HEK293 (cell line): ENCODE measurements at regions not wholly inside any gene's neighbourhood (a gene's known extent, or its start where the extent isn't known, plus 50 kb on each side); places are given as distances from the start of the nearest gene placed in this dataset.

ENCODE experiments used
- CTCF ChIA-PET: fragments of 350-600 bp; formaldehyde crosslinking; extraction: SDS; loops from one replicate; lab custom pipeline; 2021; ENCODE audit warnings: antibody characterized with exemption; lab: Yijun Ruan, JAX
- POLR2A ChIA-PET: fragments of 300-600 bp; formaldehyde crosslinking; extraction: SDS; loops from one replicate; lab custom pipeline; 2020; ENCODE audit warnings: antibody characterized with exemption, inconsistent platforms; lab: Yijun Ruan, JAX
- H3K27ac ChIP-seq: fragments of 200-500 bp; sonication (Bioruptor generic); 2 replicates; pipeline ENCODE4 v1.5.1; 2014; ENCODE audit warnings: low read depth, low read length, control low read depth, inconsistent platforms; ENCODE audit errors: extremely low read depth
- H3K36me3 ChIP-seq, 2 experiments: fragments of 200-500 bp in 1 of 2; sonication (Bioruptor generic) in 1 of 2; 1 replicate in 1 of 2; 2 replicates in 1 of 2; pipeline ENCODE4 v1.5.1; 2014 to 2017; ENCODE audit warnings: inconsistent platforms in 2 of 2, low read length in 2 of 2; ENCODE audit not compliant: control insufficient read depth in 2 of 2, insufficient read depth in 1 of 2
- H3K4me1 ChIP-seq: fragments of 200-500 bp; sonication (Bioruptor generic); 2 replicates; pipeline ENCODE4 v1.5.1; 2014; ENCODE audit warnings: mild to moderate bottlenecking, low read length, inconsistent platforms; ENCODE audit not compliant: control insufficient read depth, insufficient read depth
- H3K4me3 ChIP-seq: 2 replicates; pipeline ENCODE4 v1.5.1; 2011; ENCODE audit warnings: low read depth, mild to moderate bottlenecking, control low read depth, low read length, moderate library complexity
- H3K9me3 ChIP-seq: fragments of 200-500 bp; sonication (Bioruptor generic); 2 replicates; pipeline ENCODE4 v1.5.1; 2014; ENCODE audit warnings: low read depth, low read length, inconsistent platforms; ENCODE audit not compliant: control insufficient read depth, insufficient read depth
- BCL11B ChIP-seq: fragments of 450-650 bp; formaldehyde crosslinking; IDR thresholded peaks from 2 replicates; pipeline ENCODE4 v1.5.1; 2016; ENCODE audit warnings: low read depth, missing biosample characterization, missing genetic modification characterization
- FEZF1 ChIP-seq: fragments of 450-650 bp; formaldehyde crosslinking; IDR thresholded peaks from 2 replicates; pipeline ENCODE4 v1.5.1; 2016; ENCODE audit warnings: missing biosample characterization, missing genetic modification characterization
- HOXA7 ChIP-seq: sonication (generic); formaldehyde crosslinking; IDR thresholded peaks from 2 replicates; pipeline ENCODE4 v1.8.1; 2022; ENCODE audit warnings: missing genetic modification reagents, borderline replicate concordance
- HOXD13 ChIP-seq: sonication (generic); formaldehyde crosslinking; IDR thresholded peaks from 2 replicates; pipeline ENCODE4 v1.8.0; 2022; ENCODE audit warnings: missing genetic modification reagents, borderline replicate concordance
- KLF7 ChIP-seq: fragments of 450-650 bp; formaldehyde crosslinking; IDR thresholded peaks from 2 replicates; pipeline ENCODE4 v1.5.1; 2016; ENCODE audit warnings: missing biosample characterization, missing genetic modification characterization, borderline replicate concordance
- KLF8 ChIP-seq: fragments of 450-650 bp; formaldehyde crosslinking; IDR thresholded peaks from 2 replicates; pipeline ENCODE4 v1.5.1; 2016; ENCODE audit warnings: missing biosample characterization, missing genetic modification characterization
- MEIS1 ChIP-seq: sonication (generic); formaldehyde crosslinking; IDR thresholded peaks from 2 replicates; pipeline ENCODE4 v1.8.1; 2022; ENCODE audit warnings: missing genetic modification reagents, mild to moderate bottlenecking, borderline replicate concordance
- SCRT1 ChIP-seq: fragments of 450-650 bp; formaldehyde crosslinking; IDR thresholded peaks from 2 replicates; pipeline ENCODE4 v1.5.1; 2016; ENCODE audit warnings: missing biosample characterization, missing genetic modification characterization, borderline replicate concordance
- SP2 ChIP-seq: fragments of 450-650 bp; formaldehyde crosslinking; IDR thresholded peaks from 2 replicates; pipeline ENCODE4 v1.5.1; 2016; ENCODE audit warnings: missing biosample characterization, missing genetic modification characterization
- ZBTB8A ChIP-seq: fragments of 450-650 bp; formaldehyde crosslinking; IDR thresholded peaks from 2 replicates; pipeline ENCODE4 v1.5.1; 2016; ENCODE audit warnings: missing biosample characterization, missing genetic modification characterization
- ZEB2 ChIP-seq: fragments of 450-650 bp; formaldehyde crosslinking; IDR thresholded peaks from 2 replicates; pipeline ENCODE4 v1.5.1; 2016; ENCODE audit warnings: missing biosample characterization, missing genetic modification characterization
- ZFP37 ChIP-seq: fragments of 450-650 bp; formaldehyde crosslinking; IDR thresholded peaks from 2 replicates; pipeline ENCODE4 v1.5.1; 2016; ENCODE audit warnings: missing biosample characterization, missing genetic modification characterization
- ZFP69B ChIP-seq: fragments of 450-650 bp; formaldehyde crosslinking; IDR thresholded peaks from 2 replicates; pipeline ENCODE4 v1.5.1; 2016; ENCODE audit warnings: missing biosample characterization, missing genetic modification characterization
- ZNF112 ChIP-seq: fragments of 450-650 bp; formaldehyde crosslinking; IDR thresholded peaks from 2 replicates; pipeline ENCODE4 v1.5.0; 2017; ENCODE audit warnings: missing biosample characterization, missing genetic modification characterization
- ZNF140 ChIP-seq: fragments of 450-650 bp; formaldehyde crosslinking; IDR thresholded peaks from 2 replicates; pipeline ENCODE4 v1.5.1; 2016; ENCODE audit warnings: missing biosample characterization, missing genetic modification characterization
- ZNF155 ChIP-seq: fragments of 450-650 bp; formaldehyde crosslinking; IDR thresholded peaks from 2 replicates; pipeline ENCODE4 v1.5.1; 2016; ENCODE audit warnings: missing biosample characterization, missing genetic modification characterization
- ZNF16 ChIP-seq: fragments of 450-650 bp; formaldehyde crosslinking; IDR thresholded peaks from 2 replicates; pipeline ENCODE4 v1.5.1; 2016; ENCODE audit warnings: low read depth, missing biosample characterization, missing genetic modification characterization
- ZNF175 ChIP-seq: fragments of 450-650 bp; formaldehyde crosslinking; IDR thresholded peaks from 2 replicates; pipeline ENCODE4 v1.5.1; 2016; ENCODE audit warnings: missing biosample characterization, missing genetic modification characterization
- ZNF202 ChIP-seq: fragments of 450-650 bp; formaldehyde crosslinking; IDR thresholded peaks from 2 replicates; pipeline ENCODE4 v1.5.1; 2016; ENCODE audit warnings: missing biosample characterization, missing genetic modification characterization, borderline replicate concordance
- ZNF311 ChIP-seq: fragments of 450-650 bp; formaldehyde crosslinking; IDR thresholded peaks from 2 replicates; pipeline ENCODE4 v1.5.1; 2017; ENCODE audit warnings: missing biosample characterization, missing genetic modification characterization, borderline replicate concordance
- ZNF514 ChIP-seq: fragments of 450-650 bp; formaldehyde crosslinking; IDR thresholded peaks from 2 replicates; pipeline ENCODE4 v1.5.1; 2016; ENCODE audit warnings: missing biosample characterization, missing genetic modification characterization
- ZNF521 ChIP-seq: fragments of 450-650 bp; formaldehyde crosslinking; IDR thresholded peaks from 2 replicates; pipeline ENCODE4 v1.5.1; 2017; ENCODE audit warnings: missing biosample characterization, mild to moderate bottlenecking, missing genetic modification characterization
- ZNF561 ChIP-seq: fragments of 450-650 bp; IDR thresholded peaks from 2 replicates; pipeline ENCODE4 v1.5.1; 2018; ENCODE audit warnings: missing biosample characterization, missing genetic modification characterization, borderline replicate concordance
- ZNF571 ChIP-seq: fragments of 450-650 bp; formaldehyde crosslinking; IDR thresholded peaks from 2 replicates; pipeline ENCODE4 v1.5.0; 2017; ENCODE audit warnings: missing biosample characterization, missing genetic modification characterization
- ZNF585B ChIP-seq: fragments of 450-650 bp; formaldehyde crosslinking; IDR thresholded peaks from 2 replicates; pipeline ENCODE4 v1.5.1; 2016; ENCODE audit warnings: missing biosample characterization, missing genetic modification characterization
- ZNF600 ChIP-seq: fragments of 450-650 bp; formaldehyde crosslinking; IDR thresholded peaks from 2 replicates; pipeline ENCODE4 v1.5.1; 2016; ENCODE audit warnings: missing biosample characterization, missing genetic modification characterization
- TF ChIP-seq, protein P1 (sequence below): fragments of 450-650 bp; formaldehyde crosslinking; IDR thresholded peaks from 2 replicates; pipeline ENCODE4 v1.5.1; 2016; ENCODE audit warnings: missing biosample characterization, missing genetic modification characterization
- TF ChIP-seq, protein P2 (sequence below): fragments of 450-650 bp; formaldehyde crosslinking; IDR thresholded peaks from 2 replicates; pipeline ENCODE4 v1.5.1; 2016; ENCODE audit warnings: missing biosample characterization, missing genetic modification characterization
- TF ChIP-seq, protein P3 (sequence below): fragments of 450-650 bp; formaldehyde crosslinking; IDR thresholded peaks from 2 replicates; pipeline ENCODE4 v1.5.1; 2016; ENCODE audit warnings: missing biosample characterization, missing genetic modification characterization
- TF ChIP-seq, protein P4 (sequence below): fragments of 450-650 bp; formaldehyde crosslinking; IDR thresholded peaks from 2 replicates; pipeline ENCODE4 v1.5.1; 2016; ENCODE audit warnings: missing biosample characterization, missing genetic modification characterization, borderline replicate concordance
- TF ChIP-seq, protein P5 (sequence below): fragments of 450-650 bp; formaldehyde crosslinking; IDR thresholded peaks from 2 replicates; pipeline ENCODE4 v1.5.1; 2017; ENCODE audit warnings: missing biosample characterization, missing genetic modification characterization

DNA sequence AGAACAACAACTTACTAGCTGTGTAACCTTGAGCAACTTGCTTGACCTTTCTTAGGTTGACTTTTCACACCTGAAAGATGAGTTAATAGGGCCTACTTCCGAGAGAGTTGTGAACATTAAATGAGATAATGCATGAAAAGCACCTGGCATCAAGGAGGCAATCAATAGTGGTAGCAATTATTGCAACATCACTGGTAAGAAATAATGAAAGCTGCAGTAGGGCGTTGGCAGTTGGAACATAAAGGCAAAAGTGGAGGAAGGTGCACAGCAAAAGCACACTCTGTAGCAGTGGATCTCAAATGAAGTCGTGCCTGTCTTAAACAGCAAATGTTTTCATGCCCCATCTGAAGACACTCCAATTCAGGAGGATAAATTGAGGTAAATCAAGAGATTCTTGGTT, 178.9 kb upstream of the VRK2 start:
- POLR2A ChIA-PET = no interaction called here
- Histone ChIP-seq H3K4me3 (no peak overlapping the region), H3K9me3 (no peaks in the 10 kb centered on the region), H3K36me3 (no peaks in the 10 kb centered on the region), H3K27ac (no peak overlapping the region), H3K4me1 (no peaks in the 10 kb centered on the region)
- no peak for TF ChIP-seq ZNF514 (tag by site-specific recombination)
- TF ChIP-seq, protein P1, sequence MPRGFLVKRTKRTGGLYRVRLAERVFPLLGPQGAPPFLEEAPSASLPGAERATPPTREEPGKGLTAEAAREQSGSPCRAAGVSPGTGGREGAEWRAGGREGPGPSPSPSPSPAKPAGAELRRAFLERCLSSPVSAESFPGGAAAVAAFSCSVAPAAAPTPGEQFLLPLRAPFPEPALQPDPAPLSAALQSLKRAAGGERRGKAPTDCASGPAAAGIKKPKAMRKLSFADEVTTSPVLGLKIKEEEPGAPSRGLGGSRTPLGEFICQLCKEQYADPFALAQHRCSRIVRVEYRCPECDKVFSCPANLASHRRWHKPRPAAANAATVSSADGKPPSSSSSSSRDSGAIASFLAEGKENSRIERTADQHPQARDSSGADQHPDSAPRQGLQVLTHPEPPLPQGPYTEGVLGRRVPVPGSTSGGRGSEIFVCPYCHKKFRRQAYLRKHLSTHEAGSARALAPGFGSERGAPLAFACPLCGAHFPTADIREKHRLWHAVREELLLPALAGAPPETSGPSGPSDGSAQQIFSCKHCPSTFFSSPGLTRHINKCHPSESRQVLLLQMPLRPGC (tag by site-specific recombination) = no peak
- TF ChIP-seq ZFP37 (tag by site-specific recombination) = no peak
- no peak for TF ChIP-seq KLF7 (tag by site-specific recombination)
- no peak for TF ChIP-seq HOXD13 (CRISPR knock-in tag)
- TF ChIP-seq ZNF112 (tag by site-specific recombination) = no peak
- no peak for TF ChIP-seq MEIS1 (CRISPR knock-in tag)
- TF ChIP-seq ZEB2 (tag by site-specific recombination) = no peak
- no peak for TF ChIP-seq ZNF16 (tag by site-specific recombination)
- CTCF ChIA-PET = no interaction called here

DNA sequence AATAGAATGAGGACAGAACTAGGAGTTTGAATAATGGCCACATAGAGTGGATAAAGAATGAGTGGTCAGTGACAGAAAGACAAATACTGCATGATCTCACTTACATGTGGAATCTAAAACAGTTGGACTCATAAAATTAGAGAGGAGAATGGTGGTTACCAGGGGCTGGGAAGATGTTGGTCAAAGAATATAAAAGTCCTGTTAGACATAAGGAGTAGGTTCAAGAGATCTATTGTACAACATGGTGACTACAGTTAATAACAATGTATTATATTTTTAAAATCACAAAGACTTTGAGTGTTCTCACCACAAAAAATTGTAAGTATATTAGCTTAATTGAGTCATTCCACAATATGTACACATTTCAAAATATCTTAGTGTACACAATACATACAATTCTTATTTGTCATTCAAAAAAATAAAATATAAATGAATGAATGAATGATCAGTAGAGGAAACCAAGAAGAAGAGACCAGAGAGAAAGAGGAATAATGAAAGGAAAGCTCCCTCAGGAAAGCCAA, 177.9 kb upstream of the VRK2 start:
- POLR2A ChIA-PET = no interaction called here
- H3K4me3 ChIP-seq = no peak overlapping the region
- CTCF ChIA-PET = no interaction called here

DNA sequence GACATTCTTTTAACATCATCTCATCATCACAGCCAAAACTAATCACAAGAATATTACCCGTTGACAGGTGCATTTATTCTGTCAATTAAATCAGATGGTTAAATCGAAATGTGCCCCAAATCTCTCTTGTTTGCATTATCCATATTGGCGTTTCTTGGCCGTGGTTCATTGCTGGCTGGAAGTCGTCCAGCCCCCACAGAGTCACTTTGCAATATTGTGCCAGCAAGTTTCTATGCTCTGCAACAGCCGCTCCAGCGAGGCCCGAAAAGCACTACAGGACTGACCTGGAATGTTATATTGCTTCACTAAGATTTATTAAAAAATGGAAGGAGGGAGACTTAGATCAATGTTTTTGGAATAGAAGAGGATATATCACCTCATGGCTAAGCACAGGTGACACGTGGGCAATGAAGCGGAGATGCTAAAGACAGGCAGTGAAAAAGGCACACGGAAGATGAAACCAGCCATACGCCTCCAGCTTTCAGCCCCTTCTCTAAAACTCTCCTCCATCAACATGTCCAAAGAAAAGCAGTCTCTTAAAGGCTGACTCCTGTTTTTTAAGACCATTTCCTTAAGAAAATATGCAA, 176.8 kb upstream of the VRK2 start:
- Histone ChIP-seq H3K4me3 (no peak overlapping the region), H3K4me1 (no peaks in the 10 kb centered on the region), H3K36me3 (no peaks in the 10 kb centered on the region), H3K27ac (no peak overlapping the region), H3K9me3 (no peaks in the 10 kb centered on the region)
- ChIA-PET CTCF (no interaction called here), POLR2A (no interaction called here)
- TF ChIP-seq ZBTB8A (tag by site-specific recombination) (no peak), ZNF140 (tag by site-specific recombination) (no peak), ZNF561 (no peak), ZNF155 (no peak), SP2 (tag by site-specific recombination) (no peak), BCL11B (tag by site-specific recombination) (no peak)
- TF ChIP-seq, protein P2, sequence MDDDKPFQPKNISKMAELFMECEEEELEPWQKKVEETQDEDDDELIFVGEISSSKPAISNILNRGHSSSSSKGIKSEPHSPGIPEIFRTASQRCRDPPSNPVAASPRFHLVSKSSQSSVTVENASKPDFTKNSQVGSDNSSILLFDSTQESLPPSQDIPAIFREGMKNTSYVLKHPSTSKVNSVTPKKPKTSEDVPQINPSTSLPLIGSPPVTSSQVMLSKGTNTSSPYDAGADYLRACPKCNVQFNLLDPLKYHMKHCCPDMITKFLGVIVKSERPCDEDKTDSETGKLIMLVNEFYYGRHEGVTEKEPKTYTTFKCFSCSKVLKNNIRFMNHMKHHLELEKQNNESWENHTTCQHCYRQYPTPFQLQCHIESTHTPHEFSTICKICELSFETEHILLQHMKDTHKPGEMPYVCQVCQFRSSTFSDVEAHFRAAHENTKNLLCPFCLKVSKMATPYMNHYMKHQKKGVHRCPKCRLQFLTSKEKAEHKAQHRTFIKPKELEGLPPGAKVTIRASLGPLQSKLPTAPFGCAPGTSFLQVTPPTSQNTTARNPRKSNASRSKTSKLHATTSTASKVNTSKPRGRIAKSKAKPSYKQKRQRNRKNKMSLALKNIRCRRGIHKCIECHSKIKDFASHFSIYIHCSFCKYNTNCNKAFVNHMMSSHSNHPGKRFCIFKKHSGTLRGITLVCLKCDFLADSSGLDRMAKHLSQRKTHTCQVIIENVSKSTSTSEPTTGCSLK (tag by site-specific recombination) = no peak
- TF ChIP-seq, protein P3, sequence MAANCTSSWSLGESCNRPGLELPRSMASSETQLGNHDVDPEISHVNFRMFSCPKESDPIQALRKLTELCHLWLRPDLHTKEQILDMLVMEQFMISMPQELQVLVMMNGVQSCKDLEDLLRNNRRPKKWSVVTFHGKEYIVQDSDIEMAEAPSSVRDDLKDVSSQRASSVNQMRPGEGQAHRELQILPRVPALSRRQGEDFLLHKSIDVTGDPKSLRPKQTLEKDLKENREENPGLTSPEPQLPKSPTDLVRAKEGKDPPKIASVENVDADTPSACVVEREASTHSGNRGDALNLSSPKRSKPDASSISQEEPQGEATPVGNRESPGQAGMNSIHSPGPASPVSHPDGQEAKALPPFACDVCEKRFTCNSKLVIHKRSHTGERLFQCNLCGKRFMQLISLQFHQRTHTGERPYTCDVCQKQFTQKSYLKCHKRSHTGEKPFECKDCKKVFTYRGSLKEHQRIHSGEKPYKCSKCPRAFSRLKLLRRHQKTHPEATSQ (tag by site-specific recombination) = no peak

More for the DNA sequence above, 177.9 kb upstream of the VRK2 start:
- H3K36me3 ChIP-seq = no peaks in the 10 kb centered on the region
- H3K9me3 ChIP-seq = no peaks in the 10 kb centered on the region
- no peaks in the 10 kb centered on the region for H3K4me1 ChIP-seq
- TF ChIP-seq HOXA7 (CRISPR knock-in tag) = no peak
- no peak for TF ChIP-seq KLF8 (tag by site-specific recombination)
- TF ChIP-seq ZNF571 (tag by site-specific recombination) = no peak
- no peak for TF ChIP-seq ZNF311 (tag by site-specific recombination)
- TF ChIP-seq, protein P4, sequence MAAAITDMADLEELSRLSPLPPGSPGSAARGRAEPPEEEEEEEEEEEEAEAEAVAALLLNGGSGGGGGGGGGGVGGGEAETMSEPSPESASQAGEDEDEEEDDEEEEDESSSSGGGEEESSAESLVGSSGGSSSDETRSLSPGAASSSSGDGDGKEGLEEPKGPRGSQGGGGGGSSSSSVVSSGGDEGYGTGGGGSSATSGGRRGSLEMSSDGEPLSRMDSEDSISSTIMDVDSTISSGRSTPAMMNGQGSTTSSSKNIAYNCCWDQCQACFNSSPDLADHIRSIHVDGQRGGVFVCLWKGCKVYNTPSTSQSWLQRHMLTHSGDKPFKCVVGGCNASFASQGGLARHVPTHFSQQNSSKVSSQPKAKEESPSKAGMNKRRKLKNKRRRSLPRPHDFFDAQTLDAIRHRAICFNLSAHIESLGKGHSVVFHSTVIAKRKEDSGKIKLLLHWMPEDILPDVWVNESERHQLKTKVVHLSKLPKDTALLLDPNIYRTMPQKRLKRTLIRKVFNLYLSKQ = no peak
- no peak for TF ChIP-seq ZNF202 (tag by site-specific recombination)
- TF ChIP-seq KLF7 (tag by site-specific recombination) = no peak
- TF ChIP-seq FEZF1 (tag by site-specific recombination) = no peak
- TF ChIP-seq, protein P5, sequence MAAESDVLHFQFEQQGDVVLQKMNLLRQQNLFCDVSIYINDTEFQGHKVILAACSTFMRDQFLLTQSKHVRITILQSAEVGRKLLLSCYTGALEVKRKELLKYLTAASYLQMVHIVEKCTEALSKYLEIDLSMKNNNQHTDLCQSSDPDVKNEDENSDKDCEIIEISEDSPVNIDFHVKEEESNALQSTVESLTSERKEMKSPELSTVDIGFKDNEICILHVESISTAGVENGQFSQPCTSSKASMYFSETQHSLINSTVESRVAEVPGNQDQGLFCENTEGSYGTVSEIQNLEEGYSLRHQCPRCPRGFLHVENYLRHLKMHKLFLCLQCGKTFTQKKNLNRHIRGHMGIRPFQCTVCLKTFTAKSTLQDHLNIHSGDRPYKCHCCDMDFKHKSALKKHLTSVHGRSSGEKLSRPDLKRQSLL = no peak
- TF ChIP-seq ZNF600 (tag by site-specific recombination) = no peak
- TF ChIP-seq SCRT1 = no peak
- no peak for TF ChIP-seq ZNF585B (tag by site-specific recombination)
- TF ChIP-seq ZFP69B (tag by site-specific recombination) = no peak
- TF ChIP-seq ZNF175 (tag by site-specific recombination) = no peak
- no peak for TF ChIP-seq ZNF521 (tag by site-specific recombination)
- H3K27ac ChIP-seq = no peak overlapping the region
